ENCODE measurements at regions not wholly inside any gene's neighbourhood (a gene's known extent, or its start where the extent isn't known, plus 50 kb on each side); places are given as distances from the start of the nearest gene placed in this dataset.

DNA sequence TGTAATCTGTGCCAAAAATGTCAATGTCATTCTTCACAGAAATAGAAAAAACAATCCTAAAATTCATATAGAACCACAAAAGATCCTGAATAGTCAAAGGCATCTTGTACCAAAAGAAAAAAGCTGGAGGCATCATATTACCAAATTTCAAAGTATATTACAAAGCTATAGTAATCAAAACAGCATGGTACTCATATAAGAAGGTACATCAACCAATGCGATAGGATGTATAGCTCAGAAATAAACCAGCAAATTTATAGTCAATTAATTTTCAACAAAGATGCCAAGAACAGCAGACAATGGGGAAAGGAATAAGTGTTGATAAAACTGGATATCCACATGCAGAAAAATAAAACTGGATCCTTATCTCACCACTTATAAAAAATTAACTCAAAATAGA lies 150.5 kb upstream of the PRICKLE2 start:
- H3K27ac Mint-ChIP-seq (ENCODE audit: unreplicated experiment) = no peak overlapping the region
- TF ChIP-seq, protein P1, sequence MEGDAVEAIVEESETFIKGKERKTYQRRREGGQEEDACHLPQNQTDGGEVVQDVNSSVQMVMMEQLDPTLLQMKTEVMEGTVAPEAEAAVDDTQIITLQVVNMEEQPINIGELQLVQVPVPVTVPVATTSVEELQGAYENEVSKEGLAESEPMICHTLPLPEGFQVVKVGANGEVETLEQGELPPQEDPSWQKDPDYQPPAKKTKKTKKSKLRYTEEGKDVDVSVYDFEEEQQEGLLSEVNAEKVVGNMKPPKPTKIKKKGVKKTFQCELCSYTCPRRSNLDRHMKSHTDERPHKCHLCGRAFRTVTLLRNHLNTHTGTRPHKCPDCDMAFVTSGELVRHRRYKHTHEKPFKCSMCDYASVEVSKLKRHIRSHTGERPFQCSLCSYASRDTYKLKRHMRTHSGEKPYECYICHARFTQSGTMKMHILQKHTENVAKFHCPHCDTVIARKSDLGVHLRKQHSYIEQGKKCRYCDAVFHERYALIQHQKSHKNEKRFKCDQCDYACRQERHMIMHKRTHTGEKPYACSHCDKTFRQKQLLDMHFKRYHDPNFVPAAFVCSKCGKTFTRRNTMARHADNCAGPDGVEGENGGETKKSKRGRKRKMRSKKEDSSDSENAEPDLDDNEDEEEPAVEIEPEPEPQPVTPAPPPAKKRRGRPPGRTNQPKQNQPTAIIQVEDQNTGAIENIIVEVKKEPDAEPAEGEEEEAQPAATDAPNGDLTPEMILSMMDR (IDR thresholded peaks at IDR 0.05) = no peak
- no peaks in the 10 kb centered on the region for H3K27me3 Mint-ChIP-seq (ENCODE audit: unreplicated experiment)
- no peaks in the 10 kb centered on the region for H3K36me3 Mint-ChIP-seq (ENCODE audit: unreplicated experiment)
- H3K4me3 Mint-ChIP-seq (ENCODE audit: unreplicated experiment) = no peak overlapping the region
- DNase-seq (ENCODE audit: extremely low spot score, unreplicated experiment) = no peak
- peaks cover 1% of the 10 kb centered on the region for H3K4me1 Mint-ChIP-seq (ENCODE audit: unreplicated experiment)
- peaks cover 8% of the 10 kb centered on the region for H3K9me3 Mint-ChIP-seq (ENCODE audit: unreplicated experiment)

DNA sequence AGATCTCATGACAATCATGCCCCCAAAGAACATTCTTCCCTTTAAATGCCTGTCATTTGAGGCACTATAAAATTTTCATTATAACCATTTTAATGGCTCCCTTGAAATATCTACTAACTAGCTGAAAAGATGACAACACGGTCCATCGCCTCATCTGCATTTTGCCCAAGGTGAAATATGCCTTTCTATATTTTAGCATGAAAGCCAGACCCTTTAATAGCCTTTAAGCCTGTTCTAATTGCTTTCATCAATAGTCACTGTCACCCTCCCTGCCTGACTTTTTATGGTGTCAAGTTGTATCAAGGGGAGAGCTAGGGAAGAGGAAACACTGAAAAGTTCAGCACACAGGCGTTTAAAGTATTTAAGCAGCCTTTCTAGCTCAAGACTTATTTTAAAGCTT lies 144.1 kb upstream of the PRICKLE2 start:
- TF ChIP-seq, protein P1 (IDR thresholded peaks at IDR 0.05) = no peak
- Mint-ChIP-seq H3K4me3 (ENCODE audit: unreplicated experiment) (no peak overlapping the region), H3K4me1 (ENCODE audit: unreplicated experiment) (no peaks in the 10 kb centered on the region), H3K36me3 (ENCODE audit: unreplicated experiment) (no peaks in the 10 kb centered on the region), H3K27me3 (ENCODE audit: unreplicated experiment) (no peaks in the 10 kb centered on the region), H3K9me3 (ENCODE audit: unreplicated experiment) (no peaks in the 10 kb centered on the region), H3K27ac (ENCODE audit: unreplicated experiment) (no peak overlapping the region)
- DNase-seq (ENCODE audit: extremely low spot score, unreplicated experiment) = no peak

DNA sequence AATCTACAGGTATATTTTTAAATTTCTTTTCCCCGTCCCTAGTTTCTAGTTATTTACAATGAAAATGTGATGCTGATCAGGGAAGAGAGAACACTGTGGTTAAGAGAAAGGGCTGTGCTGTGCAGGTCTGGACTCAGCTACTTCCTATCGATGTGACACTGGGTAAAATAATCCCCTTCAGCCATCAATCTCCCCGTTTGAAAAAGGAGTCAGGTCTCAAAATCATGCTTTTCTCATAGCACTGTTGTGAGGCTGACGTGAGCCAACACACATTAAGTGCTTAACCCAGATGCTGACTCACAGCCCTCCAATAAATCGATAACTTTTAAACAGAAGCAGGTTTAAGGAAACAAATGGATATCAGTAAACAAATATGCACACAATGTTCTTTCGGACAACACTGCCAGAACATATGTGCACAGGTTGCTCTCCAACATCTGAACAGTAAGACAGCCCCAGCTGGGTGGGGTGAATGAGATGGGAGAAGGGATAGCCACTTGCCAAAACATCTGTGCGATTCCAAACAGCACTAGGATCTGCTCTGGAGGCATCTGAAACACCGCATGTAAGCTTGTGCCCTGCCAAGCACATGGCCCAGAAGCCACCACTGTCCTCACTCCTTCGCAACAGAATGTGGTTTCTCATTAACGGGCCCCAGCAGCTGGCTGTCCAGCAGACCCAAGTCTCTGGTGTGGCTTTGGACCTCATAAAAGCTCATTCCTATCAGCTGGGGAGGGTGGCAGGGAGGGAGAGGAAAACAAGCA lies 143.2 kb upstream of the PRICKLE2 start:
- TF ChIP-seq, protein P1 (IDR thresholded peaks at IDR 0.05) = no peak
- H3K9me3 Mint-ChIP-seq (ENCODE audit: unreplicated experiment) = no peaks in the 10 kb centered on the region
- H3K27ac Mint-ChIP-seq (ENCODE audit: unreplicated experiment) = no peak overlapping the region
- H3K4me1 Mint-ChIP-seq (ENCODE audit: unreplicated experiment) = no peaks in the 10 kb centered on the region
- no peak for DNase-seq (ENCODE audit: extremely low spot score, unreplicated experiment)
- H3K4me3 Mint-ChIP-seq (ENCODE audit: unreplicated experiment) = no peak overlapping the region
- no peaks in the 10 kb centered on the region for H3K36me3 Mint-ChIP-seq (ENCODE audit: unreplicated experiment)
- H3K27me3 Mint-ChIP-seq (ENCODE audit: unreplicated experiment) = no peaks in the 10 kb centered on the region

DNA sequence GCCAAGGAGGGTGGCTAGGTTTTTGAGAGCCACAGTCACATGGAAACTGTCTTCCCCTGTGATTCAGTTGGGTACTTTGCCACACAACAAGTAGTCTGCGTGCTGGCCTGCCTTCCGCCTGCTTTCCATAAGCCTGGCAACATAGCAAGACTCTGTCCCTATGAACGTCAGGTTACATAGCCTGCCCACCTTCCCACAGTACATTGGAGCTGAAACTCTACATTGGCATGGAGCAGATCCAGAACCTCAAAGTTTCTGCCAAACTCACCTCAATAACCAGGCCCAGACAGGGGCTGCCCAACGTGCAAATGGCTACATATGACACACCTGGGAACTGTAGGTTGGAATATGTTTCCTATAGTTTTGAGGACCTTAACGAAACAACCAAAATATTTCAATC lies 140.6 kb upstream of the PRICKLE2 start:
- TF ChIP-seq, protein P1 (IDR thresholded peaks at IDR 0.05) = no peak
- H3K4me3 Mint-ChIP-seq (ENCODE audit: unreplicated experiment) = no peak overlapping the region
- no peaks in the 10 kb centered on the region for H3K27me3 Mint-ChIP-seq (ENCODE audit: unreplicated experiment)
- H3K36me3 Mint-ChIP-seq (ENCODE audit: unreplicated experiment) = no peaks in the 10 kb centered on the region
- H3K27ac Mint-ChIP-seq (ENCODE audit: unreplicated experiment) = no peak overlapping the region
- H3K9me3 Mint-ChIP-seq (ENCODE audit: unreplicated experiment) = no peaks in the 10 kb centered on the region
- DNase-seq (ENCODE audit: extremely low spot score, unreplicated experiment) = no peak
- peaks cover 5% of the 10 kb centered on the region for H3K4me1 Mint-ChIP-seq (ENCODE audit: unreplicated experiment)

DNA sequence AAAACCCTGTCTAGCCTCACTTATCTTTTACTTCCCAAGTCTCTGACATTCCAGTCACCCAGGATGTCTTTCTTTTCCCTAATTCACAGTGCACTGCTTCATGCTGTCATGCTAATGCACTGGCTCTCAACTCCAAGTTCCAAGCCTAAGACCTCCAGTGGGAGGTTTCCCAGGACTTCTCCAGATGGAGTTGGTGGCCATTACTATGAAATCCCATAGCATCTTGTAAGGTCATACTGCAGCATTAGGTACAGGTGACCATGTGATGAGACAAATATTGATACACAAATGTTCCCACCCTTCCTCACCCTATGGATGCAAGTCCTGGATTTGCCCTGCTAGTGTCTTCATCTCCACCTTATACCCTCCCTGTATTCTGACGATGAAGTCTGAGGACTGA lies 138.6 kb upstream of the PRICKLE2 start:
- Mint-ChIP-seq H3K4me3 (ENCODE audit: unreplicated experiment) (no peak overlapping the region), H3K27ac (ENCODE audit: unreplicated experiment) (no peak overlapping the region), H3K27me3 (ENCODE audit: unreplicated experiment) (no peaks in the 10 kb centered on the region), H3K4me1 (ENCODE audit: unreplicated experiment) (peaks cover 8% of the 10 kb centered on the region), H3K9me3 (ENCODE audit: unreplicated experiment) (no peaks in the 10 kb centered on the region), H3K36me3 (ENCODE audit: unreplicated experiment) (no peaks in the 10 kb centered on the region)
- TF ChIP-seq, protein P1 (IDR thresholded peaks at IDR 0.05) = no peak
- DNase-seq (ENCODE audit: extremely low spot score, unreplicated experiment) = no peak
